Ishikawa (cell line): ENCODE measurements at regions not wholly inside any gene's neighbourhood (a gene's known extent, or its start where the extent isn't known, plus 50 kb on each side); places are given as distances from the start of the nearest gene placed in this dataset.

Experiments
- CEBPB ChIP-seq: IDR thresholded peaks from 2 replicates; pipeline ENCODE4 v1.6.1; 2012
- CREB1 ChIP-seq: IDR thresholded peaks from 2 replicates; pipeline ENCODE4 v1.6.1; 2012; ENCODE audit warnings: low read depth
- EGR1 ChIP-seq: IDR thresholded peaks from 2 replicates; pipeline ENCODE4 v1.6.1; 2012
- EP300 ChIP-seq: IDR thresholded peaks from 2 replicates; pipeline ENCODE4 v1.6.1; 2012; ENCODE audit warnings: borderline replicate concordance
- FOXM1 ChIP-seq: IDR thresholded peaks from 2 replicates; pipeline ENCODE4 v1.6.1; 2012; ENCODE audit warnings: low read depth, borderline replicate concordance
- MAX ChIP-seq: IDR thresholded peaks from 2 replicates; pipeline ENCODE4 v1.6.1; 2012
- NFIC ChIP-seq: IDR thresholded peaks from 2 replicates; pipeline ENCODE4 v1.6.1; 2012
- RAD21 ChIP-seq: IDR thresholded peaks from 2 replicates; pipeline ENCODE4 v1.6.1; 2012; ENCODE audit warnings: low read depth
- REST ChIP-seq: IDR thresholded peaks from 2 replicates; pipeline ENCODE4 v1.6.1; 2012; ENCODE audit warnings: low read depth, mild to moderate bottlenecking
- TAF1 ChIP-seq: IDR thresholded peaks from 2 replicates; pipeline ENCODE4 v1.6.1; 2012; ENCODE audit warnings: low read depth, mild to moderate bottlenecking
- TCF12 ChIP-seq: IDR thresholded peaks from 2 replicates; pipeline ENCODE4 v1.6.1; 2012; ENCODE audit warnings: low read depth
- TEAD4 ChIP-seq: IDR thresholded peaks from 2 replicates; pipeline ENCODE4 v1.6.1; 2012
- YY1 ChIP-seq: IDR thresholded peaks from 2 replicates; pipeline ENCODE4 v1.6.1; 2012; ENCODE audit warnings: low read depth
- ZBTB7A ChIP-seq: IDR thresholded peaks from 2 replicates; pipeline ENCODE4 v1.6.1; 2012; ENCODE audit warnings: low read depth
- TF ChIP-seq, protein P1 (sequence below): IDR thresholded peaks from 2 replicates; pipeline ENCODE4 v1.6.1; 2012

GRCh38 chr20:39646874-39647413, 684.8 kb downstream of the DHX35 start:
- no peak for TF ChIP-seq CEBPB
- no peak for TF ChIP-seq FOXM1
- TF ChIP-seq TCF12 = no peak
- TF ChIP-seq EGR1 = no peak
- TF ChIP-seq YY1 = no peak
- no peak for TF ChIP-seq MAX
- TF ChIP-seq, protein P1, sequence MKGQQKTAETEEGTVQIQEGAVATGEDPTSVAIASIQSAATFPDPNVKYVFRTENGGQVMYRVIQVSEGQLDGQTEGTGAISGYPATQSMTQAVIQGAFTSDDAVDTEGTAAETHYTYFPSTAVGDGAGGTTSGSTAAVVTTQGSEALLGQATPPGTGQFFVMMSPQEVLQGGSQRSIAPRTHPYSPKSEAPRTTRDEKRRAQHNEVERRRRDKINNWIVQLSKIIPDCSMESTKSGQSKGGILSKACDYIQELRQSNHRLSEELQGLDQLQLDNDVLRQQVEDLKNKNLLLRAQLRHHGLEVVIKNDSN = no peak
- TF ChIP-seq ZBTB7A = no peak
- no peak for TF ChIP-seq NFIC
- no peak for TF ChIP-seq TAF1
- no peak for TF ChIP-seq EP300

DNA sequence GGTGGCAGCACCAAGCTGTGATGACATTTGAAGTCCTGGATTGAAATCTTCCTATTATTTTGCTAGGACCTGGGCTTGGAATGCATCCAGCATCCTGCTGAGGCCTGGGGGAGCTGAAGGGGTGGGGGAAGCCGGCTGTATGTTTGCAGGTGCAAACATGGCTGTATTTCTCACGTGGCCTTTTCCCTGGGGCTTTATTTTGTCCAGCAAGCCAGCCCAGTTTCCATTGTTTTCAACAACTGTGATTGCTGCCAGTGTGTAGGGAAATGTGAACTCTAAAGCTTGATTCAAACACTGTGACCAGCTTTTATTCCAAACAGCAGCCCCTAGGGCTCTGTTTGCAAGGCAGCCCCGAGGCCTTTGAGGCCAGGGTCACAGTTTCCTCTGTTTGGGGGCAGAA, 683.0 kb downstream of the DHX35 start:
- no peak for TF ChIP-seq RAD21
- TF ChIP-seq CREB1 = no peak
- TF ChIP-seq, protein P1 = no peak
- no peak for TF ChIP-seq MAX
- no peak for TF ChIP-seq ZBTB7A
- no peak for TF ChIP-seq TAF1
- no peak for TF ChIP-seq EGR1
- TF ChIP-seq EP300 = no peak
- no peak for TF ChIP-seq FOXM1
- no peak for TF ChIP-seq TCF12
- no peak for TF ChIP-seq TEAD4
- TF ChIP-seq REST = no peak
- TF ChIP-seq NFIC = no peak
- no peak for TF ChIP-seq CEBPB
- TF ChIP-seq YY1 = no peak

- TF ChIP-seq EGR1 = no peak
- no peak for TF ChIP-seq FOXM1
- no peak for TF ChIP-seq EP300
- TF ChIP-seq YY1 = no peak
- no peak for TF ChIP-seq TCF12
- no peak for TF ChIP-seq TAF1
- TF ChIP-seq TEAD4 = no peak
- TF ChIP-seq MAX = no peak
- TF ChIP-seq CREB1 = no peak
- TF ChIP-seq, protein P1 = no peak
- TF ChIP-seq ZBTB7A = no peak
- no peak for TF ChIP-seq RAD21
- no peak for TF ChIP-seq CEBPB
- no peak for TF ChIP-seq REST
- TF ChIP-seq NFIC = no peak
These were observed 681.1 kb downstream of the DHX35 start for GRCh38 chr20:39643292-39643691.

DNA sequence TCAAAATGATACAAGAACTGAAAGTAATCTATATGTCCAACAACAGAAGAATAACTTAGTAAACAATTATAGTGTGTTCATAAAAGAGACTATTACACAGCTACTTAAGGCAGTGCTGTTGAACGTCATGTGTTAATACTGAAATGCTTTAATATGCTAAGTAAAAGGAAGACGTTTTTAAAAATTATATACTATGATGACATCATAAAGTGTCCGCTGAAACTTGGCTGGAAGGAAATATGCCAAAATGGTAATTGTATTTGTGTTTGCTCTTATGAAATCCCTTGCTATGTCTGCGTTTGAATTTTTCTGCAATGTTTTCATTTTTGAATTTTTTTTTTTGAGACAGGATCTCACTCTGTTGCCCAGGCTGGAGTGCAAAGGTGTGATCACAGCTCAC, 679.3 kb downstream of the DHX35 start:
- no peak for TF ChIP-seq FOXM1
- no peak for TF ChIP-seq EP300
- TF ChIP-seq YY1 = no peak
- no peak for TF ChIP-seq REST
- TF ChIP-seq CREB1 = no peak
- no peak for TF ChIP-seq RAD21
- TF ChIP-seq ZBTB7A = no peak
- no peak for TF ChIP-seq TAF1
- TF ChIP-seq MAX = no peak
- TF ChIP-seq EGR1 = no peak
- no peak for TF ChIP-seq NFIC
- TF ChIP-seq, protein P1 = no peak
- no peak for TF ChIP-seq TCF12
- no peak for TF ChIP-seq TEAD4
- TF ChIP-seq CEBPB = no peak
